ENCODE measurements at regions not wholly inside any gene's neighbourhood (a gene's known extent, or its start where the extent isn't known, plus 50 kb on each side); places are given as distances from the start of the nearest gene placed in this dataset.

DNA sequence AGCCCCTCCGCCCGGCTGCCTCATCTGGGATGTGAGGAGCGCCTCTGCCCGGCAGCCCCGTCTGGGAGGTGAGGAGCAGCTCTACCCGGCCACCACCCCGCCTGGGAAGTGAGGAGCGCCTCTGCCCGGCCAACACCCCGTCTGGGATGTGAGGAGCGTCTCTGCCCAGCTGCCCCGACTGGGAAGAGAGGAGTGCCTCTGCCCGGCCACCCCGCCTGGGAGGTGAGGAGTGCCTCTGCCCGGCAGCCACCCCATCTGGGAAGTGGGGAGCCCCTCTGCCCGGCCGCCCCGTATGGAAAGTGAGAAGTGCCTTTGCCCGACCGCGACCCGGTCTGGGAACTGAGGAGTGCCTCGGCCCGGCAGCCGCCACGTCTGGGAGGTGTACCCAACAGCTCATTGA is 74.3 kb upstream of the TNIP3 start:
- Histone ChIP-seq H3K4me3 (no peak overlapping the region), H3K27ac (no peak overlapping the region), H3K36me3 (no peaks in the 10 kb centered on the region), H3K4me1 (no peaks in the 10 kb centered on the region), H3K9me3 (no peaks in the 10 kb centered on the region), H3K27me3 (no peaks in the 10 kb centered on the region)
- 96% methylated on average over 11 of the region's 26 CpGs for WGBS
- no peak for DNase-seq (ENCODE audit: low spot score in 2 of 2)
- TF ChIP-seq, protein P1, sequence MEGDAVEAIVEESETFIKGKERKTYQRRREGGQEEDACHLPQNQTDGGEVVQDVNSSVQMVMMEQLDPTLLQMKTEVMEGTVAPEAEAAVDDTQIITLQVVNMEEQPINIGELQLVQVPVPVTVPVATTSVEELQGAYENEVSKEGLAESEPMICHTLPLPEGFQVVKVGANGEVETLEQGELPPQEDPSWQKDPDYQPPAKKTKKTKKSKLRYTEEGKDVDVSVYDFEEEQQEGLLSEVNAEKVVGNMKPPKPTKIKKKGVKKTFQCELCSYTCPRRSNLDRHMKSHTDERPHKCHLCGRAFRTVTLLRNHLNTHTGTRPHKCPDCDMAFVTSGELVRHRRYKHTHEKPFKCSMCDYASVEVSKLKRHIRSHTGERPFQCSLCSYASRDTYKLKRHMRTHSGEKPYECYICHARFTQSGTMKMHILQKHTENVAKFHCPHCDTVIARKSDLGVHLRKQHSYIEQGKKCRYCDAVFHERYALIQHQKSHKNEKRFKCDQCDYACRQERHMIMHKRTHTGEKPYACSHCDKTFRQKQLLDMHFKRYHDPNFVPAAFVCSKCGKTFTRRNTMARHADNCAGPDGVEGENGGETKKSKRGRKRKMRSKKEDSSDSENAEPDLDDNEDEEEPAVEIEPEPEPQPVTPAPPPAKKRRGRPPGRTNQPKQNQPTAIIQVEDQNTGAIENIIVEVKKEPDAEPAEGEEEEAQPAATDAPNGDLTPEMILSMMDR (IDR thresholded peaks at IDR 0.05) = no peak
- TF ChIP-seq EP300 (IDR thresholded peaks at IDR 0.05) = no peak
- no peak for TF ChIP-seq POLR2AphosphoS5 (IDR thresholded peaks at IDR 0.05)
- no peak for TF ChIP-seq POLR2A (IDR thresholded peaks at IDR 0.05)

DNA sequence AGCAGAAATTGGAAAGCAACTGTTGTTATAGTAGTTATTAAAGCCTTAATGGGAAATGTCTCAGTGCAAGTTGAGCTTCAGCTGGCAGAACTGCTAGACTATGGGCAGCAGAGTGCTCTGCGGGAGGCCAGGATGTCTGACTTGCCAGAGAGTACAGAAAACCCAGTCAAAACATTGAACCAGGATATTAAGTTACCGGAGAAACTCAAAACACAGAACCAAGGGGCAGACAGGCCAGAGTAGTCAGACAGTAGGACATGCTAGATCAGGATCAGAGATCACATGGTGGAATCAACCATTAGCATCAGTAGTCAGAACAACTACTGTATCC is 72.9 kb upstream of the TNIP3 start:
- no peak for DNase-seq (ENCODE audit: low spot score in 2 of 2)
- 83% methylated on average over 2 of the region's 2 CpGs for WGBS
- TF ChIP-seq EP300 (IDR thresholded peaks at IDR 0.05) (no peak), POLR2AphosphoS5 (IDR thresholded peaks at IDR 0.05) (no peak), POLR2A (IDR thresholded peaks at IDR 0.05) (no peak)
- TF ChIP-seq, protein P1 (IDR thresholded peaks at IDR 0.05) = no peak
- Histone ChIP-seq H3K9me3 (no peaks in the 10 kb centered on the region), H3K4me3 (no peak overlapping the region), H3K27ac (no peak overlapping the region), H3K36me3 (no peaks in the 10 kb centered on the region), H3K27me3 (no peaks in the 10 kb centered on the region), H3K4me1 (no peaks in the 10 kb centered on the region)

DNA sequence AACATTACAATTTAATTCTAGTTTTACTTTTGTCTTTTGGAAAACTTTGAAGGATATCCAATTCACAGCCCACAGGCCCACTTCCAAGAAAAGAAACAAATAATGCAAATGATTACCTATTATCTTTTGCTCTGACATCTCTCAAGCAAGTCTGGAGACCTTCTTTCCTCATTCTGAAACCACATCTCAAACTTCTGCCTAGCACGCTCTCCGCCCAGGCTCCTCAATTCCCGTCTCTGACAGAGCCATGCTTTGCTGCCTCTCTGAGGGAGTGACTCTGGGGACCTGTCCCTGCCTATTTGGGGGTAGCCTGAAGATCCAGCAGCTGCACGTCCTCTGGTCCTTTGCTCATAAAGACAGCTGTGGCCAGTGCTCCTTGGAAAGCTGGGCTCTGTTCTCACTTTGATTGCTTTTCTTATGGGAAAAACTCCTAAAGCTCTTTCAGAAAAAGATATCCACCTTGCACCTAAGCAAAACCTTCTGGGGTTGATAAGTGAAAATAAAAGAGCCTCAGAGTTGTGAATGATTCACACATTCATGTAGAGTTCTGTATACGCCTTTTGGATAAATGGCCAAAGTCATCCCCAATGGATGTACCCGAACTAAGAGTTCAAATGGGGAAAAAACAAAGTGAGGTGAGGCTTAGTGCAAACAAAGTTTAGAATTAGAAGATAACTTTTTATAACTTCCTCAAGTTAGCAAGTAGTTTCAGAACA is 72.4 kb upstream of the TNIP3 start:
- Histone ChIP-seq H3K4me3 (no peak overlapping the region), H3K27ac (no peak overlapping the region), H3K36me3 (no peaks in the 10 kb centered on the region), H3K4me1 (no peaks in the 10 kb centered on the region), H3K9me3 (no peaks in the 10 kb centered on the region), H3K27me3 (no peaks in the 10 kb centered on the region)
- 91% methylated on average over 6 of the region's 6 CpGs for WGBS
- no peak for DNase-seq (ENCODE audit: low spot score in 2 of 2)
- TF ChIP-seq POLR2AphosphoS5 (IDR thresholded peaks at IDR 0.05) = no peak
- TF ChIP-seq EP300 (IDR thresholded peaks at IDR 0.05) = no peak
- TF ChIP-seq, protein P1 (IDR thresholded peaks at IDR 0.05) = no peak
- no peak for TF ChIP-seq POLR2A (IDR thresholded peaks at IDR 0.05)

DNA sequence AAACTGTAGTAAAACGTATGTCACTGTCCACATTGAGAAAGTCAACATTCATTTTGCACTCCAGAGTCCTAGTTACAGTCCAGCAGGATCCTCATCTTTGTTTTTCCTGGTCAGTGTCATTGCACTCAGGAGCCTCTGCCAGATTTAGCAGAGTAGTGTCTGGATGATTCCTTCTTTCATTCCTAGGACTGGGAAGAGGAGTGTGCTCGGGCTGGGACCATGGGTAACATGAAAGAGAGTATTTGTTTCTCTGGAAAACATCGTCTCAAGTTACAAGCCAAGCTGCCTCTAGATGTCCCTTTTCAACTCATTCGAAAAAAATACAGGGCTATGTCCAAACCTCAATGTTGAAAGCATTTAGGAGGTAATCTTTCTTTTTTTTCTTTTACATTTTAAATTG is 69.9 kb upstream of the TNIP3 start:
- TF ChIP-seq, protein P1 (IDR thresholded peaks at IDR 0.05) = no peak
- no peak overlapping the region for H3K4me3 ChIP-seq
- no peaks in the 10 kb centered on the region for H3K4me1 ChIP-seq
- no peak for DNase-seq (ENCODE audit: low spot score in 2 of 2)
- no peaks in the 10 kb centered on the region for H3K27me3 ChIP-seq
- 60% methylated on average over 4 of the region's 4 CpGs for WGBS
- H3K9me3 ChIP-seq = no peaks in the 10 kb centered on the region
- no peak overlapping the region for H3K27ac ChIP-seq
- H3K36me3 ChIP-seq = no peaks in the 10 kb centered on the region

DNA sequence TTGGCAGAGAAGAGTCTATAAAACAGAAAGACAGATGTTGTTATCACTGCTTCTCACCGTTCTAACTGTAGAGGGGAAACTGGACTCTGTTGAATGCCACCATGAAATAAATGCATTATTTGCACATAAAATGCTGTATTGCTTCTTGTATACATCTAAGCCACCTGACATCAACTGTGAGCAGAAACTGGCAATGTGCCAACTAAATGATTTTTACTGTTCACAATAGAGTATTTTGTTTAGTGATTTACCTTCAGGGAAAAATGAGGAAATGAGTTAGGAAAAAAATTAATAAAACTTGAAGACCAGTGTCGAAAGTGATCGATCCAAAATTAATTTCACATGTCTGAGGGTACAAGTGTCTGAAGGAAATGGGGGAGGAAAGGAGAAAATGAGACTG is 65.9 kb upstream of the TNIP3 start:
- Histone ChIP-seq H3K36me3 (no peaks in the 10 kb centered on the region), H3K27ac (no peak overlapping the region), H3K4me1 (no peaks in the 10 kb centered on the region), H3K9me3 (no peaks in the 10 kb centered on the region), H3K27me3 (no peaks in the 10 kb centered on the region), H3K4me3 (no peak overlapping the region)
- DNase-seq (ENCODE audit: low spot score in 2 of 2) = no peak
- 73% methylated on average over 3 of the region's 3 CpGs for WGBS
- no peak for TF ChIP-seq EP300 (IDR thresholded peaks at IDR 0.05)
- TF ChIP-seq POLR2A (IDR thresholded peaks at IDR 0.05) = no peak
- no peak for TF ChIP-seq POLR2AphosphoS5 (IDR thresholded peaks at IDR 0.05)
- TF ChIP-seq, protein P1 (IDR thresholded peaks at IDR 0.05) = no peak
